ENCODE measurements at regions not wholly inside any gene's neighbourhood (a gene's known extent, or its start where the extent isn't known, plus 50 kb on each side); places are given as distances from the start of the nearest gene placed in this dataset.

GRCh38 chr9:13491138-13491492 lies 211.6 kb upstream of the MPDZ start:
- TF ChIP-seq, protein P1, sequence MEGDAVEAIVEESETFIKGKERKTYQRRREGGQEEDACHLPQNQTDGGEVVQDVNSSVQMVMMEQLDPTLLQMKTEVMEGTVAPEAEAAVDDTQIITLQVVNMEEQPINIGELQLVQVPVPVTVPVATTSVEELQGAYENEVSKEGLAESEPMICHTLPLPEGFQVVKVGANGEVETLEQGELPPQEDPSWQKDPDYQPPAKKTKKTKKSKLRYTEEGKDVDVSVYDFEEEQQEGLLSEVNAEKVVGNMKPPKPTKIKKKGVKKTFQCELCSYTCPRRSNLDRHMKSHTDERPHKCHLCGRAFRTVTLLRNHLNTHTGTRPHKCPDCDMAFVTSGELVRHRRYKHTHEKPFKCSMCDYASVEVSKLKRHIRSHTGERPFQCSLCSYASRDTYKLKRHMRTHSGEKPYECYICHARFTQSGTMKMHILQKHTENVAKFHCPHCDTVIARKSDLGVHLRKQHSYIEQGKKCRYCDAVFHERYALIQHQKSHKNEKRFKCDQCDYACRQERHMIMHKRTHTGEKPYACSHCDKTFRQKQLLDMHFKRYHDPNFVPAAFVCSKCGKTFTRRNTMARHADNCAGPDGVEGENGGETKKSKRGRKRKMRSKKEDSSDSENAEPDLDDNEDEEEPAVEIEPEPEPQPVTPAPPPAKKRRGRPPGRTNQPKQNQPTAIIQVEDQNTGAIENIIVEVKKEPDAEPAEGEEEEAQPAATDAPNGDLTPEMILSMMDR (conservative IDR thresholded peaks at IDR 0.05) = no peak
- H3K27ac ChIP-seq = no peak overlapping the region

- TF ChIP-seq, protein P1 (conservative IDR thresholded peaks at IDR 0.05) = no peak
- H3K27ac ChIP-seq = peak overlapping the region; percentile 36; the same call in 1 of the 2 replicates
Observed at GRCh38 chr9:13487936-13488335, 208.4 kb upstream of the MPDZ start.

DNA sequence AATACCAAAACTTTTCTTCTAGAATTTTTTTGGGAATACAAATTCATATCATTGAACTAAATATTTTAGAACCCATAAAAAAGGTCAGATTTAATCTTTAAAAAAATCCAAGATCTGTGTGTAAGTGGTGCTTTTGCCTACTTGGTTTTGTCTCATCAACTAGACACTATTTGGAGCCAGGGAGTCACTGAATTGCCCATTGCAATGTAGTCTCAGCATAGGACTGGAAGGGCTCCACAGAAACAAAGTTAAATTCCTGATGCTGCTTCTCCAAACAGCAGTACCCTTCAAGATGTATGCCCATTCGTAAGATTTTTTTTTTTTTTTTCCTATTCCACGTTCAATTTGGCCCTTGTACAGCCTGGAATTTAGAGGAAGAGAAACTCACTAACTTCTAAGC lies 208.0 kb upstream of the MPDZ start:
- TF ChIP-seq, protein P1 (conservative IDR thresholded peaks at IDR 0.05) = no peak
- peak overlapping the region; percentile 36; the same call in 1 of the 2 replicates for H3K27ac ChIP-seq

DNA sequence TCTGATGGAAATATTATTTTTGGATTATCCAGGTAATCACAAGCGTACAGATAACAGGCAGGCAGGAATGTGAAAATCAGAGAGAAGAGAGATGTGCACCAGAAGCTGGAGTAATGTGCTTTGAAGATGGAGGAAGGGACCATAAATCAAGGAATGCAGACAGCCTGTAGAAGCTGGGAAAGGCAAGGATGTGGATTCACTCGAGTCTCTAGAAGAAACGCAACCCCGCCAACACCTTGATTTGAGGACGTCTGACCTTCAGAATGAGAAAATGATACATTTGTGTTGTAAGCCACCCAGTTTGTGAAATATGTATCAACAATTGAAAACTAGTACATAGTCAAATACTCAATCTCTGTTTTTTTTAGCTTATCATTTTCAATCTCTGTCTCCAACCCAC lies 207.6 kb upstream of the MPDZ start:
- no peak overlapping the region; the same call in 1 of the 2 replicates for H3K27ac ChIP-seq
- TF ChIP-seq, protein P1 (conservative IDR thresholded peaks at IDR 0.05) = no peak

GRCh38 chr9:13485068-13485596 lies 205.6 kb upstream of the MPDZ start:
- TF ChIP-seq, protein P1 (conservative IDR thresholded peaks at IDR 0.05) = no peak
- H3K27ac ChIP-seq = no peak overlapping the region

GRCh38 chr9:13484186-13484585 lies 204.7 kb upstream of the MPDZ start:
- TF ChIP-seq, protein P1 (conservative IDR thresholded peaks at IDR 0.05) = no peak
- H3K27ac ChIP-seq = no peak overlapping the region

- TF ChIP-seq, protein P1 (conservative IDR thresholded peaks at IDR 0.05) = no peak
- H3K27ac ChIP-seq = no peak overlapping the region
Observed at GRCh38 chr9:13481274-13481673, 201.8 kb upstream of the MPDZ start.
